ENCODE measurements at regions not wholly inside any gene's neighbourhood (a gene's known extent, or its start where the extent isn't known, plus 50 kb on each side); places are given as distances from the start of the nearest gene placed in this dataset.
"Not testable (repeated sequence)": the region's sequence is repeated elsewhere in the genome, so short reads cannot be mapped to it uniquely, and the experiment has no call there.

GRCh38 chr7:119028736-119029135 lies 804.2 kb downstream of the ANKRD7 start:
- Histone ChIP-seq H3K27ac (ENCODE audit: control insufficient read depth, insufficient read depth, low read length) (no peak overlapping the region), H3K9me1 (ENCODE audit: control insufficient read depth, extremely low read depth, insufficient read depth, low read length) (no peaks in the 10 kb centered on the region), H3K4me2 (ENCODE audit: control insufficient read depth, extremely low read depth, insufficient read depth, low read depth, low read length) (no peak overlapping the region), H3K9ac (ENCODE audit: control insufficient read depth, extremely low read depth, insufficient read depth, low read length) (no peak overlapping the region), H3K4me1 (ENCODE audit: control insufficient read depth, extremely low read depth, insufficient read depth, low read length) (no peaks in the 10 kb centered on the region), H3K27me3 (ENCODE audit: control insufficient read depth, extremely low read depth, insufficient read depth, low read length) (no peaks in the 10 kb centered on the region), H3K4me3 (ENCODE audit: control insufficient read depth in 2 of 3, extremely low read depth in 1 of 3, insufficient read depth in 2 of 3, low read depth in 1 of 3, low read length in 3 of 3) (no peak overlapping the region), H3K36me3 (ENCODE audit: control insufficient read depth in 2 of 2, extremely low read depth in 1 of 2, insufficient read depth in 2 of 2, low read length in 2 of 2) (no peaks in the 10 kb centered on the region), H2AFZ (ENCODE audit: control insufficient read depth, low read length) (no peak overlapping the region), H3K79me2 (ENCODE audit: control insufficient read depth, insufficient read depth, low read length) (no peaks in the 10 kb centered on the region), H3K9me3 (ENCODE audit: control insufficient read depth, low read depth, low read length) (no peaks in the 10 kb centered on the region), H4K20me1 (ENCODE audit: control insufficient read depth, extremely low read depth, insufficient read depth, low read length) (no peaks in the 10 kb centered on the region)
- DNase-seq (ENCODE audit: low read depth, low spot score) (no peak), FAIRE-seq (no peak)
- TF ChIP-seq CTCF (optimal IDR thresholded peaks at IDR 0.05 in 1 of 3, IDR thresholded peaks at IDR 0.05 in 1 of 3, conservative IDR thresholded peaks at IDR 0.05 in 1 of 3; ENCODE audit: extremely low read depth in 1 of 3, insufficient read depth in 2 of 3, low read length in 3 of 3) = no peak
- TF ChIP-seq EZH2 (IDR thresholded peaks at IDR 0.05; ENCODE audit: low read length) = no peak
- dilution Hi-C loops (cut with MboI; ENCODE audit: extremely low pct_ligation_motif_present, low sequenced_read_pairs) = no loop called here

GRCh38 chr7:119032136-119032535 lies 807.6 kb downstream of the ANKRD7 start:
- H3K9me3 ChIP-seq (ENCODE audit: control insufficient read depth, low read depth, low read length); H3K79me2 ChIP-seq (ENCODE audit: control insufficient read depth, insufficient read depth, low read length); H4K20me1 ChIP-seq (ENCODE audit: control insufficient read depth, extremely low read depth, insufficient read depth, low read length); H3K9ac ChIP-seq (ENCODE audit: control insufficient read depth, extremely low read depth, insufficient read depth, low read length); H3K4me2 ChIP-seq (ENCODE audit: control insufficient read depth, extremely low read depth, insufficient read depth, low read depth, low read length); H3K36me3 ChIP-seq (ENCODE audit: control insufficient read depth in 2 of 2, extremely low read depth in 1 of 2, insufficient read depth in 2 of 2, low read length in 2 of 2); H3K4me3 ChIP-seq (ENCODE audit: control insufficient read depth in 2 of 3, extremely low read depth in 1 of 3, insufficient read depth in 2 of 3, low read depth in 1 of 3, low read length in 3 of 3); H3K27me3 ChIP-seq (ENCODE audit: control insufficient read depth, extremely low read depth, insufficient read depth, low read length); H2AFZ ChIP-seq (ENCODE audit: control insufficient read depth, low read length); H3K4me1 ChIP-seq (ENCODE audit: control insufficient read depth, extremely low read depth, insufficient read depth, low read length); FAIRE-seq; H3K9me1 ChIP-seq (ENCODE audit: control insufficient read depth, extremely low read depth, insufficient read depth, low read length); H3K27ac ChIP-seq (ENCODE audit: control insufficient read depth, insufficient read depth, low read length); dilution Hi-C loops (cut with MboI; ENCODE audit: extremely low pct_ligation_motif_present, low sequenced_read_pairs); DNase-seq (ENCODE audit: low read depth, low spot score): not testable (repeated sequence)

DNA sequence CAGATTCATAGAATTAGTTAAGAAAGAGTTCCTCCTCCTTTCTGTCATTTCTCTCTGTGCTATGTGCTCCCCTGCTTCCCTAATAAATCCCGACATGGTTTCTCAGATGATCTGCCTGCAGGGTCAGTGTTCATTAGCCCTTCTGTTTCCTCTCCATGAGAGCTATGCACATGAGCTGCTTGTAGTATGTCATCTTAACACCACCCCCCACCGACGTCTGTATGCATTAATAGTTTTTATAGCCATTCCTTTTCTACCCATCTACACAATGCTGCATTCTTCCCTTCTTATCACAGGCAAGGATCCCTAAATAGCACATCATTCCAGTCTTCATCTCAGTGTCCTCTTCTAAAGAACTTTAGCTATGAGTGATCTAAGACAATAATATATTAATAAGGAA lies 809.1 kb downstream of the ANKRD7 start:
- no peak overlapping the region for H3K4me2 ChIP-seq (ENCODE audit: control insufficient read depth, extremely low read depth, insufficient read depth, low read depth, low read length)
- dilution Hi-C loops (cut with MboI; ENCODE audit: extremely low pct_ligation_motif_present, low sequenced_read_pairs) = no loop called here
- no peak overlapping the region for H3K4me3 ChIP-seq (ENCODE audit: control insufficient read depth in 2 of 3, extremely low read depth in 1 of 3, insufficient read depth in 2 of 3, low read depth in 1 of 3, low read length in 3 of 3)
- no peaks in the 10 kb centered on the region for H3K4me1 ChIP-seq (ENCODE audit: control insufficient read depth, extremely low read depth, insufficient read depth, low read length)
- no peaks in the 10 kb centered on the region for H4K20me1 ChIP-seq (ENCODE audit: control insufficient read depth, extremely low read depth, insufficient read depth, low read length)
- H3K27me3 ChIP-seq (ENCODE audit: control insufficient read depth, extremely low read depth, insufficient read depth, low read length) = no peaks in the 10 kb centered on the region
- H3K9me1 ChIP-seq (ENCODE audit: control insufficient read depth, extremely low read depth, insufficient read depth, low read length) = no peaks in the 10 kb centered on the region
- H3K9ac ChIP-seq (ENCODE audit: control insufficient read depth, extremely low read depth, insufficient read depth, low read length) = no peak overlapping the region
- H3K36me3 ChIP-seq (ENCODE audit: control insufficient read depth in 2 of 2, extremely low read depth in 1 of 2, insufficient read depth in 2 of 2, low read length in 2 of 2) = no peaks in the 10 kb centered on the region
- no peaks in the 10 kb centered on the region for H3K9me3 ChIP-seq (ENCODE audit: control insufficient read depth, low read depth, low read length)
- FAIRE-seq = no peak
- no peak for DNase-seq (ENCODE audit: low read depth, low spot score)
- H2AFZ ChIP-seq (ENCODE audit: control insufficient read depth, low read length) = no peak overlapping the region
- H3K27ac ChIP-seq (ENCODE audit: control insufficient read depth, insufficient read depth, low read length) = no peak overlapping the region
- no peaks in the 10 kb centered on the region for H3K79me2 ChIP-seq (ENCODE audit: control insufficient read depth, insufficient read depth, low read length)
- TF ChIP-seq CTCF (optimal IDR thresholded peaks at IDR 0.05 in 1 of 3, IDR thresholded peaks at IDR 0.05 in 1 of 3, conservative IDR thresholded peaks at IDR 0.05 in 1 of 3; ENCODE audit: extremely low read depth in 1 of 3, insufficient read depth in 2 of 3, low read length in 3 of 3) (no peak), EZH2 (IDR thresholded peaks at IDR 0.05; ENCODE audit: low read length) (no peak)

Data from keratinocyte (primary cell).